Suprapubic skin (tissue), 4 donors: ENCODE measurements at regions not wholly inside any gene's neighbourhood (a gene's known extent, or its start where the extent isn't known, plus 50 kb on each side); places are given as distances from the start of the nearest gene placed in this dataset.

Experiments
- DNase-seq, 2 donors: peaks; one replicate each; pipeline ENCODE4 v3.0.0-alpha.2; 2019; ENCODE audit warnings: low spot score in 2 of 2
- H3K27ac ChIP-seq: fragments of 200-600 bp; sonication (generic); one replicate; pipeline ENCODE4 v1.5.1; 2019
- H3K27me3 ChIP-seq: fragments of 200-600 bp; sonication (generic); one replicate; pipeline ENCODE4 v1.5.1; 2019
- H3K36me3 ChIP-seq: fragments of 200-600 bp; sonication (generic); one replicate; pipeline ENCODE4 v1.5.1; 2019
- H3K4me1 ChIP-seq: fragments of 200-600 bp; sonication (generic); one replicate; pipeline ENCODE4 v1.5.1; 2019
- H3K4me3 ChIP-seq: fragments of 200-600 bp; sonication (generic); one replicate; pipeline ENCODE4 v1.5.1; 2019; ENCODE audit warnings: mild to moderate bottlenecking
- H3K9me3 ChIP-seq: fragments of 200-600 bp; sonication (generic); one replicate; pipeline ENCODE4 v1.5.1; 2019
- EP300 ChIP-seq: sonication (generic); formaldehyde crosslinking; IDR thresholded peaks from one replicate; pipeline ENCODE4 v1.6.1; 2017; ENCODE audit warnings: antibody characterized with exemption
- POLR2A ChIP-seq, 2 donors: fragments of 450-650 bp; IDR thresholded peaks; one replicate each; pipeline ENCODE4 v1.6.1; 2017; ENCODE audit warnings: antibody characterized with exemption in 2 of 2, mild to moderate bottlenecking in 2 of 2, moderate library complexity in 2 of 2
- POLR2AphosphoS5 ChIP-seq, 3 donors: sonication (generic); formaldehyde crosslinking; IDR thresholded peaks; one replicate each; pipeline ENCODE4 v1.6.1; 2017; ENCODE audit warnings: antibody characterized with exemption in 3 of 3
- WGBS: methylation state at CpG from one replicate; pipeline ENCODE4 v1.1.5; 2018; 5-methylcytosine and 5-hydroxymethylcytosine counted together
- TF ChIP-seq, protein P1 (sequence below), 2 donors: fragments of 200-600 bp in 1 of 2; fragments of 450-650 bp in 1 of 2; sonication (generic) in 1 of 2; IDR thresholded peaks; one replicate each; pipeline ENCODE4 v1.5.1; 2016 to 2019; ENCODE audit warnings: antibody characterized with exemption in 2 of 2, mild to moderate bottlenecking in 1 of 2, moderate library complexity in 1 of 2

DNA sequence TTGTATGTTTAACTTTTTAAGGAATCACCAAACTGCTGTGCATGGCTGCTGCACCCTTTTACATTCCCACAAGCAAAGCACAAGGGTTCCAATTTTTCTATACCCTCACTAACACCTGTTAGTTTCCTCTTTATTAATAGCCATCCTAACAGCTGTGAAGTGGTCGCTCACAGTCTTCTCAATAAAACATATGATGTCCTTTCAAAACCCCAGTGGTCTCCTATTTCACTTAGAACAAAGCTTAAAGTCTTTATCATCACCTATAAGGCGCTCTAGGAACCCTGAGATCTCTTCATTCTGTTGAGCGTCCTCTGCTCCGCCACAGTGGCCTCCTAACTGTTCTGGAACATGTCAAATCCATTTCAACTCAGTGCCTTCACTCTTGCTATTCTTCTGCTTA lies 400.5 kb downstream of the KLF12 start:
- no peak for TF ChIP-seq POLR2AphosphoS5 (IDR thresholded peaks at IDR 0.05)
- TF ChIP-seq, protein P1, sequence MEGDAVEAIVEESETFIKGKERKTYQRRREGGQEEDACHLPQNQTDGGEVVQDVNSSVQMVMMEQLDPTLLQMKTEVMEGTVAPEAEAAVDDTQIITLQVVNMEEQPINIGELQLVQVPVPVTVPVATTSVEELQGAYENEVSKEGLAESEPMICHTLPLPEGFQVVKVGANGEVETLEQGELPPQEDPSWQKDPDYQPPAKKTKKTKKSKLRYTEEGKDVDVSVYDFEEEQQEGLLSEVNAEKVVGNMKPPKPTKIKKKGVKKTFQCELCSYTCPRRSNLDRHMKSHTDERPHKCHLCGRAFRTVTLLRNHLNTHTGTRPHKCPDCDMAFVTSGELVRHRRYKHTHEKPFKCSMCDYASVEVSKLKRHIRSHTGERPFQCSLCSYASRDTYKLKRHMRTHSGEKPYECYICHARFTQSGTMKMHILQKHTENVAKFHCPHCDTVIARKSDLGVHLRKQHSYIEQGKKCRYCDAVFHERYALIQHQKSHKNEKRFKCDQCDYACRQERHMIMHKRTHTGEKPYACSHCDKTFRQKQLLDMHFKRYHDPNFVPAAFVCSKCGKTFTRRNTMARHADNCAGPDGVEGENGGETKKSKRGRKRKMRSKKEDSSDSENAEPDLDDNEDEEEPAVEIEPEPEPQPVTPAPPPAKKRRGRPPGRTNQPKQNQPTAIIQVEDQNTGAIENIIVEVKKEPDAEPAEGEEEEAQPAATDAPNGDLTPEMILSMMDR (IDR thresholded peaks at IDR 0.05) = no peak
- TF ChIP-seq POLR2A (IDR thresholded peaks at IDR 0.05) = no peak
- TF ChIP-seq EP300 = no peak
- no peaks in the 10 kb centered on the region for H3K36me3 ChIP-seq
- WGBS = 95% methylated on average over 4 of the region's 4 CpGs
- H3K27me3 ChIP-seq = no peaks in the 10 kb centered on the region
- no peak for DNase-seq
- H3K4me3 ChIP-seq = no peak overlapping the region
- no peaks in the 10 kb centered on the region for H3K9me3 ChIP-seq
- H3K4me1 ChIP-seq = no peaks in the 10 kb centered on the region
- H3K27ac ChIP-seq = no peak overlapping the region

DNA sequence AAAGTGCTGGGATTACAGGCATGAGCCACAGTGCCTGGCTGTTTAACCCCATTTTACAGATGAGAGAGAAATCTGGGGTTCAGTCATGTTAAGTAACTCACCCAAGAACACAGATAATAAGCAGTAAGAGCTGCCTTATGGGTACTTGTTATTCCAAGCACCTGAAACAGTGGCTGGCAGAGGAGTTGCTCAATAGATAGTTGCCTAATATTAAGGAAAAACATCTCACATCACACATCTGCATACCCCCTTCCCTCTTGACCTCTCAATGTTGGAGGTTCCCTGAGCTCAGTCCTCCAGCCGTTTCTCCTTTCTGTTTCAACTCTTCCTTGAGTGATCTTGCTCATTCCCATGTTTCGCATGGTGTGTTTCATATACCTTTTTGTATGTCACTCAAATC lies 401.9 kb downstream of the KLF12 start:
- DNase-seq = no peak
- H3K27ac ChIP-seq = no peak overlapping the region
- no peaks in the 10 kb centered on the region for H3K36me3 ChIP-seq
- 96% methylated on average over 2 of the region's 2 CpGs for WGBS
- H3K27me3 ChIP-seq = no peaks in the 10 kb centered on the region
- H3K4me1 ChIP-seq = no peaks in the 10 kb centered on the region
- H3K4me3 ChIP-seq = no peak overlapping the region
- no peaks in the 10 kb centered on the region for H3K9me3 ChIP-seq
- TF ChIP-seq, protein P1 (IDR thresholded peaks at IDR 0.05) = no peak
- no peak for TF ChIP-seq EP300
- TF ChIP-seq POLR2A (IDR thresholded peaks at IDR 0.05) = no peak
- TF ChIP-seq POLR2AphosphoS5 (IDR thresholded peaks at IDR 0.05) = no peak

DNA sequence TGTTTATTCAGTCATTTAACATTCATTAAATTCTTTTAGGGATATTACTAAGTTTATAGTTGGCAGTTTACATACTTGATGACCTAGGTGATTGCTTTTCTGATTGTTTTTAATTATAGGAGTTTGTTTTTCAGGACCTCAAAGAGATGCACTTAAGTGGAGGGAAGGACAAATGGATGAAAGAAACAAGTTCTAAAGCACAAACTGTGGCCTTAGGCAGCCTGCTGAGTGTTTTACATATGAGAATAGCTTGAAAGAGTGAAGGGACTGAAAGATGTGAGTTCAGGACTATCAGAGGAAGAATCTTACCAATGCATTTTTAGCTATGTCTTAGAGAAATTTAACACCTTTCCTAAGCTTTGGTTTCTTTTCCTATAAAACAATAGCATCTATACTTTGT lies 402.6 kb downstream of the KLF12 start:
- Histone ChIP-seq H3K4me3 (no peak overlapping the region), H3K4me1 (no peaks in the 10 kb centered on the region), H3K27me3 (no peaks in the 10 kb centered on the region), H3K27ac (no peak overlapping the region), H3K36me3 (no peaks in the 10 kb centered on the region), H3K9me3 (no peaks in the 10 kb centered on the region)
- no peak for DNase-seq
- TF ChIP-seq POLR2A (IDR thresholded peaks at IDR 0.05) (no peak), EP300 (no peak), POLR2AphosphoS5 (IDR thresholded peaks at IDR 0.05) (no peak)
- TF ChIP-seq, protein P1 (IDR thresholded peaks at IDR 0.05) = no peak

DNA sequence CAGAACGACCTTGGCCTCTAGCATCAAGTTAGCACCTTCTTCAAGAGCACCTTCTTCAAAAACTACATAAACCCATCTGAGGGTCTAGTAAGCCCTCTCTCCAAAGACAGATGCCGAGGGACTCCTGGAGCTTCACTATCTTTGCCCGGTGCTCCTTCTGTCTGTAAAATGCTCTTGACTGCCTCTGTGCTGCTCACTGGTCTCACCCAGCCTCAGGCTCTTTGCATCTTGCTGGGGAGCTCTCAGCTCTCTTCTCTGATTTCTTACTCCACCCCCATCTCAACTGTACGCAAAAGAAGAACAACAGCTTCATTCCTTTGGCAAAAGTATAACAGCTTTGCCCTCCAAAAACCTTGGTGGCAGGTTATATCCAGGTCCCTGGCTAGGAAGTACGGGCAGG lies 404.2 kb downstream of the KLF12 start:
- H3K4me1 ChIP-seq = no peaks in the 10 kb centered on the region

DNA sequence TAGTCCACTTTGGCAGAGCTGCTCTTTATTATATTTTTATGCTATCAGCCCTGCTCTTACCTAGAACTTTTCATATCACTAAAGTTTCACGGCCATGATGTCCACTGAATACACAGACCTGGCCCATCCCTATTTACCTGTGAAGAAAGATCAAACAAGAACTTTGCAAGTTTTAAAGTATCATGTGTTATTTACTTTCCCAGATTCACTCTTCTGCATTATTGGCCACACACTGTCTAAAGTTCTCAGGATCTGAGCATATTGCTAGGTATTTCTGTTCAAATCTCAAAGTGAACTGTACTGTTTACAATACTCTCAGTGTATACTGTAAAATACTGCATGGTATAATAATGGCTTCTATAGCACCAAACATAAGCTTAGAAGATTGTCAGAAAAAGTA lies 405.2 kb downstream of the KLF12 start:
- 97% methylated on average over 1 of the region's 1 CpG for WGBS
- Histone ChIP-seq H3K4me1 (no peaks in the 10 kb centered on the region), H3K4me3 (no peak overlapping the region), H3K36me3 (no peaks in the 10 kb centered on the region), H3K27ac (no peak overlapping the region), H3K27me3 (no peaks in the 10 kb centered on the region), H3K9me3 (no peaks in the 10 kb centered on the region)
- TF ChIP-seq, protein P1 (IDR thresholded peaks at IDR 0.05) = no peak
- TF ChIP-seq EP300 = no peak
- no peak for TF ChIP-seq POLR2A (IDR thresholded peaks at IDR 0.05)
- no peak for TF ChIP-seq POLR2AphosphoS5 (IDR thresholded peaks at IDR 0.05)
- DNase-seq = no peak

More for the DNA sequence above, 404.2 kb downstream of the KLF12 start:
- no peak for DNase-seq
- no peak overlapping the region for H3K4me3 ChIP-seq
- 84% methylated on average over 5 of the region's 5 CpGs for WGBS
- TF ChIP-seq POLR2AphosphoS5 (IDR thresholded peaks at IDR 0.05) (no peak), EP300 (no peak), POLR2A (IDR thresholded peaks at IDR 0.05) (no peak)
- TF ChIP-seq, protein P1 (IDR thresholded peaks at IDR 0.05) = no peak
- H3K27ac ChIP-seq = no peak overlapping the region
- no peaks in the 10 kb centered on the region for H3K36me3 ChIP-seq
- H3K9me3 ChIP-seq = no peaks in the 10 kb centered on the region
- no peaks in the 10 kb centered on the region for H3K27me3 ChIP-seq
